ENCODE measurements at regions not wholly inside any gene's neighbourhood (a gene's known extent, or its start where the extent isn't known, plus 50 kb on each side); places are given as distances from the start of the nearest gene placed in this dataset.

DNA sequence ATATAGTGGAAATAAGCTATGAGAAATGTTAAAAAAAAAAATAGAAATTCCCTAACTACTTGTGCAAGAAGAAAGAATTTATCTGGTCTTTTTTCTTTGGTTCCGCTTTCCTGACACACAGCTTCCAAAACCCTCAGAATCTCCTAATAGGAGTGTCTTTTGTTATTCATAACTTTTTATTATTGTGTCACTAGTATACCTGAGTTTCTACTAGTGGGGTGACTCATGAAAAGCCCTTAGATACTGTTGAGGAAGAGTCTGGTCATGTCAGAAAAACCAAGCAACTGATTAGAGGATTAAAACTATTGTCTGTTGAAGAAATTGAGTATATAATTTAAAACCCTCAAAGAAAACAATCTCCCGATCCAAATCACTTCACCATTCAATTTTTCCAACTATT, 152.8 kb upstream of the IFNE start:
- Histone ChIP-seq H3K27ac (ENCODE audit: low read depth, low read length) (no peak overlapping the region), H3K4me1 (ENCODE audit: control insufficient read depth, insufficient read depth, low read length) (no peaks in the 10 kb centered on the region), H3K4me3 (ENCODE audit: low read depth, low read length) (no peak overlapping the region), H3K27me3 (ENCODE audit: control insufficient read depth, insufficient read depth, low read length) (no peaks in the 10 kb centered on the region), H3K36me3 (ENCODE audit: control insufficient read depth, insufficient read depth, low read length) (no peaks in the 10 kb centered on the region), H3K9ac (ENCODE audit: low read length) (no peak overlapping the region), H3K9me3 (ENCODE audit: control insufficient read depth, insufficient read depth, low read depth, low read length) (no peaks in the 10 kb centered on the region)

DNA sequence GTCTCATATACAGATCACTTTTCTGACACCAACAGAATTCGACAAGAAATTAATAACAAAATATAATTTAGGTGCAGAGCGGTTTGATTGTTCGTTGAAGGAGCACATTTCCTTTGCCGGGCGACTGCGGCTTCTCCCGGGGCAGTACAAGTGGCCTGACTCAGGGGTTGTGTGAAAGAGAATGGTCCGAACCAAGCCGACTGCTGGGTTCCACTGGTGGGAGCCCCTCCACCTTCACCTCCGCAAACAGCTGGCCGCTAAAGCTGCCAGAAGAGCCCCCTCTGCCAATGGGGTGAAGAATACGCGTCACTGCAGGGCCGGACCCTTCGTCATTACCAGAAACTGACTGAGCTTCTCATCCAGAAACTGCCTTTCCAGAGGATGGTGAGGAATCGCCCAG, 156.0 kb upstream of the IFNE start:
- Histone ChIP-seq H3K9ac (ENCODE audit: low read length) (no peak overlapping the region), H3K4me1 (ENCODE audit: control insufficient read depth, insufficient read depth, low read length) (no peaks in the 10 kb centered on the region), H3K27ac (ENCODE audit: low read depth, low read length) (no peak overlapping the region), H3K27me3 (ENCODE audit: control insufficient read depth, insufficient read depth, low read length) (no peaks in the 10 kb centered on the region), H3K36me3 (ENCODE audit: control insufficient read depth, insufficient read depth, low read length) (no peaks in the 10 kb centered on the region), H3K4me3 (ENCODE audit: low read depth, low read length) (no peak overlapping the region), H3K9me3 (ENCODE audit: control insufficient read depth, insufficient read depth, low read depth, low read length) (no peaks in the 10 kb centered on the region)

DNA sequence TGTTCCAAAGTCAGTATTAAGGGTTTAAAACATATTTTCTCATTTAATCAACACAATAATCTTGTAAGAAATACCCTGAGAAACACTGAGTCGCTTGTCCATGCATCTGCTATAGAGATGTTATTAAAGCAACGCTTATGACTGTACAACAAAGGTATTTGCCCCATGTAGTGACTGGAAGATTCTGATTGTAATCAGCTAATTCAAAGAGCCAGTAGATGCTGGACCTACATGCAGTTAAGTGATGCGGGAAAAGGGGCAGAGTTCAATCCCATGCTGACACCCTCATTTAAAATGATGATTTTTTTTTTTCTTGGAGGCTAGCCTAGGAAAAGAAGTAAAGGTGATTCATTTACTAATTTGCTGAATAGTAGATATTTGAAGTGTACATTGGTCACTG, 149.3 kb upstream of the MTAP start:
- Histone ChIP-seq H3K9ac (ENCODE audit: low read length) (no peak overlapping the region), H3K9me3 (ENCODE audit: control insufficient read depth, insufficient read depth, low read depth, low read length) (no peaks in the 10 kb centered on the region), H3K27ac (ENCODE audit: low read depth, low read length) (no peak overlapping the region), H3K4me1 (ENCODE audit: control insufficient read depth, insufficient read depth, low read length) (no peaks in the 10 kb centered on the region), H3K27me3 (ENCODE audit: control insufficient read depth, insufficient read depth, low read length) (no peaks in the 10 kb centered on the region), H3K4me3 (ENCODE audit: low read depth, low read length) (no peak overlapping the region), H3K36me3 (ENCODE audit: control insufficient read depth, insufficient read depth, low read length) (no peaks in the 10 kb centered on the region)

- H3K4me1 ChIP-seq (ENCODE audit: control insufficient read depth, insufficient read depth, low read length): no peaks in the 10 kb centered on the region
- no peak overlapping the region for H3K9ac ChIP-seq (ENCODE audit: low read length)
- no peaks in the 10 kb centered on the region for H3K36me3 ChIP-seq (ENCODE audit: control insufficient read depth, insufficient read depth, low read length)
- no peak overlapping the region for H3K27ac ChIP-seq (ENCODE audit: low read depth, low read length)
- H3K9me3 ChIP-seq (ENCODE audit: control insufficient read depth, insufficient read depth, low read depth, low read length): no peaks in the 10 kb centered on the region
- no peak overlapping the region for H3K4me3 ChIP-seq (ENCODE audit: low read depth, low read length)
- no peaks in the 10 kb centered on the region for H3K27me3 ChIP-seq (ENCODE audit: control insufficient read depth, insufficient read depth, low read length)
These were observed 148.8 kb upstream of the MTAP start for GRCh38 chr9:21653589-21653988.

GRCh38 chr9:21656776-21657674, 145.4 kb upstream of the MTAP start:
- Histone ChIP-seq H3K36me3 (ENCODE audit: control insufficient read depth, insufficient read depth, low read length) (no peaks in the 10 kb centered on the region), H3K27me3 (ENCODE audit: control insufficient read depth, insufficient read depth, low read length) (no peaks in the 10 kb centered on the region), H3K27ac (ENCODE audit: low read depth, low read length) (no peak overlapping the region), H3K4me1 (ENCODE audit: control insufficient read depth, insufficient read depth, low read length) (no peaks in the 10 kb centered on the region), H3K9me3 (ENCODE audit: control insufficient read depth, insufficient read depth, low read depth, low read length) (no peaks in the 10 kb centered on the region), H3K9ac (ENCODE audit: low read length) (no peak overlapping the region), H3K4me3 (ENCODE audit: low read depth, low read length) (no peak overlapping the region)

DNA sequence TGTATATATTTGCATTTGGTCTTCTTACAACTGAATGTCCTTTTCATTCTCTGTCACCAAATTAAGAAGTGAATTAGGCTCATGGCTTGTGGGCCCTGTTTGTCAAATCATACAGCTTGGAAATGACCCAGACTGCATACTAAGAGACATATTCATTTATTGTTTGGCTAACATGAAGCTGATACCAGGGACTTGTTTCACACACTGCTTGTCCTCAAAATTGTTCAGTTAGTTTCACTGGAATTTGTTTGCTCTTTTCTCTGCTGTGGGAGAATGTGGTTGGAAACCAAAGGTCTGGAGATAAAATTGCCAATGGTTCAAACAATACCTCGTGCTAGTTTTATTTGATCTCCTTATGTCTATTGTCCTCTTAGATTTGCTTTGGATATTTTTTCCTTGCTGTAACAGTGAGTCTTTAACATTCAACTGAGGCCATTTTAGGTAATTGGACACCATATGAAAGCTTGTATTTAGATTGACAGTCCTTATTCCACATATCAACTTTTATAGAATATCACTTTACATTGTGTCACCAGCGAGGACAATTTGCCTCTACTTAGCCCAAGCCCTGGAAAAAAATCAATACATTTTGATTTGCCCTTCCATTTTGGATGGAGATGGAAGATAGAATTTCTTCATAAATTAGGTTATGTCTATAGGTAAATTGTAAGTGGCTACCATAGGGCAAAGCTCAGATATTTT, 144.3 kb upstream of the MTAP start:
- Histone ChIP-seq H3K4me3 (ENCODE audit: low read depth, low read length) (no peak overlapping the region), H3K27ac (ENCODE audit: low read depth, low read length) (no peak overlapping the region), H3K9me3 (ENCODE audit: control insufficient read depth, insufficient read depth, low read depth, low read length) (no peaks in the 10 kb centered on the region), H3K4me1 (ENCODE audit: control insufficient read depth, insufficient read depth, low read length) (no peaks in the 10 kb centered on the region), H3K27me3 (ENCODE audit: control insufficient read depth, insufficient read depth, low read length) (no peaks in the 10 kb centered on the region), H3K9ac (ENCODE audit: low read length) (no peak overlapping the region), H3K36me3 (ENCODE audit: control insufficient read depth, insufficient read depth, low read length) (no peaks in the 10 kb centered on the region)

GRCh38 chr9:21660976-21661375, 141.5 kb upstream of the MTAP start:
- H3K4me3 ChIP-seq (ENCODE audit: low read depth, low read length): no peak overlapping the region
- H3K27ac ChIP-seq (ENCODE audit: low read depth, low read length): no peak overlapping the region
- no peaks in the 10 kb centered on the region for H3K27me3 ChIP-seq (ENCODE audit: control insufficient read depth, insufficient read depth, low read length)
- H3K4me1 ChIP-seq (ENCODE audit: control insufficient read depth, insufficient read depth, low read length): no peaks in the 10 kb centered on the region
- H3K9ac ChIP-seq (ENCODE audit: low read length): no peak overlapping the region
- no peaks in the 10 kb centered on the region for H3K9me3 ChIP-seq (ENCODE audit: control insufficient read depth, insufficient read depth, low read depth, low read length)
- H3K36me3 ChIP-seq (ENCODE audit: control insufficient read depth, insufficient read depth, low read length): no peaks in the 10 kb centered on the region

GRCh38 chr9:21661626-21662025, 140.8 kb upstream of the MTAP start:
- no peak overlapping the region for H3K27ac ChIP-seq (ENCODE audit: low read depth, low read length)
- H3K9me3 ChIP-seq (ENCODE audit: control insufficient read depth, insufficient read depth, low read depth, low read length): no peaks in the 10 kb centered on the region
- no peaks in the 10 kb centered on the region for H3K36me3 ChIP-seq (ENCODE audit: control insufficient read depth, insufficient read depth, low read length)
- no peak overlapping the region for H3K4me3 ChIP-seq (ENCODE audit: low read depth, low read length)
- no peak overlapping the region for H3K9ac ChIP-seq (ENCODE audit: low read length)
- no peaks in the 10 kb centered on the region for H3K4me1 ChIP-seq (ENCODE audit: control insufficient read depth, insufficient read depth, low read length)
- no peaks in the 10 kb centered on the region for H3K27me3 ChIP-seq (ENCODE audit: control insufficient read depth, insufficient read depth, low read length)

DNA sequence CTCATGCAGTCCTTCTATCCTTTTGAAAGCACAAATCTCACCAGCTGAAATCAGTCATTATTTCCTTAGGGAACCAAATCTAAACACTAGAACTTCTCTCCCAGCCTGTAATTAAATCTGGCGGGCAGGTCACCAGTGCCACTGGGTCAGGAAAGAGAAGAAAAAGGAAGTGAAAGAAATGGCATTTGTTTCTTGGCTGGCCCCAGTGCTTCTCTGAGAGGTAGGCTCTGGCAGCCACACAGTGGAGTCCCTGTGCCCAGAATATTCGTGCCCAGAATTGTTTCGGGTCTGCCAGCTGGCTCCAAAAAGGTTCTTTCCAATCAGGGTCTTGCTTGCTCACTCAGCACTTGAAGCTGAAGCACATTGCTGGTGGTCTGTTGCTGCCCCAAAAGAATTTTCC, 133.9 kb upstream of the MTAP start:
- H3K4me1 ChIP-seq (ENCODE audit: control insufficient read depth, insufficient read depth, low read length): no peaks in the 10 kb centered on the region
- no peaks in the 10 kb centered on the region for H3K36me3 ChIP-seq (ENCODE audit: control insufficient read depth, insufficient read depth, low read length)
- no peak overlapping the region for H3K9ac ChIP-seq (ENCODE audit: low read length)
- no peak overlapping the region for H3K27ac ChIP-seq (ENCODE audit: low read depth, low read length)
- no peaks in the 10 kb centered on the region for H3K27me3 ChIP-seq (ENCODE audit: control insufficient read depth, insufficient read depth, low read length)
- H3K4me3 ChIP-seq (ENCODE audit: low read depth, low read length): no peak overlapping the region
- H3K9me3 ChIP-seq (ENCODE audit: control insufficient read depth, insufficient read depth, low read depth, low read length): no peaks in the 10 kb centered on the region

DNA sequence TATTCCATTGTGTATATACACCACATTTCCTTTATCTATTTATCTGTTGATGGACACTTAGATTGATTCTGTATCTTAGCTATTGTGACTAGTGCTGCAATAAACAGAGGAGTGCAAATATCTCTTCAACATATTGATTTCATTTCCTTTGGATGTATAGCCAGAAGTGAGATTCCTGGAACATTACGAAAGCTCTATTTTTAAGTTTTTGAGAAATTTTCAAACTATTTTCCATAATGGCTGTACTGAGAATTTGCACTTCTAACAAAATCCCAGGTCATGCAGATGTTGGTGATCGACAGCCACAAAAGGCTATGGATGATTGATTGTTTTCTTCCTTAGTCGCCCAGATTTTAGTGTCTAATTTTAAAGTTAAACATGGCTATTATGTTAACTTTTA, 132.7 kb upstream of the MTAP start:
- Histone ChIP-seq H3K36me3 (ENCODE audit: control insufficient read depth, insufficient read depth, low read length) (no peaks in the 10 kb centered on the region), H3K9me3 (ENCODE audit: control insufficient read depth, insufficient read depth, low read depth, low read length) (no peaks in the 10 kb centered on the region), H3K4me3 (ENCODE audit: low read depth, low read length) (no peak overlapping the region), H3K27ac (ENCODE audit: low read depth, low read length) (no peak overlapping the region), H3K9ac (ENCODE audit: low read length) (no peak overlapping the region), H3K4me1 (ENCODE audit: control insufficient read depth, insufficient read depth, low read length) (no peaks in the 10 kb centered on the region), H3K27me3 (ENCODE audit: control insufficient read depth, insufficient read depth, low read length) (no peaks in the 10 kb centered on the region)

- Histone ChIP-seq H3K4me3 (ENCODE audit: low read depth, low read length) (no peak overlapping the region), H3K36me3 (ENCODE audit: control insufficient read depth, insufficient read depth, low read length) (no peaks in the 10 kb centered on the region), H3K4me1 (ENCODE audit: control insufficient read depth, insufficient read depth, low read length) (no peaks in the 10 kb centered on the region), H3K27ac (ENCODE audit: low read depth, low read length) (no peak overlapping the region), H3K9ac (ENCODE audit: low read length) (no peak overlapping the region), H3K27me3 (ENCODE audit: control insufficient read depth, insufficient read depth, low read length) (no peaks in the 10 kb centered on the region), H3K9me3 (ENCODE audit: control insufficient read depth, insufficient read depth, low read depth, low read length) (no peaks in the 10 kb centered on the region)
These were observed 132.1 kb upstream of the MTAP start for GRCh38 chr9:21670374-21670773.

All from HUES6 (cell line).